ENCODE measurements at regions not wholly inside any gene's neighbourhood (a gene's known extent, or its start where the extent isn't known, plus 50 kb on each side); places are given as distances from the start of the nearest gene placed in this dataset.

- Mint-ChIP-seq H3K4me3 (no peak overlapping the region), H3K27me3 (ENCODE audit: low read depth in 3 of 3) (peaks cover 0 to 1% (median 0%) of the 10 kb centered on the region in 3 donors), H3K36me3 (no peaks in the 10 kb centered on the region), H3K4me1 (no peaks in the 10 kb centered on the region), H3K9me3 (peaks cover 0 to 7% (median 5%) of the 10 kb centered on the region in 7 donors), H3K27ac (no peak overlapping the region)
- H2AFZ ChIP-seq (ENCODE audit: insufficient read depth, low read depth, low read length, poor library complexity, severe bottlenecking) = no peak overlapping the region
- WGBS (ENCODE audit: insufficient coverage) = 100% methylated on average over 4 of the region's 4 CpGs
- DNase-seq = no peak
- H3K36me3 ChIP-seq (replicated peaks in 1 of 2; ENCODE audit: control insufficient read depth in 1 of 2, insufficient read depth in 2 of 2, low read length in 2 of 2) = no peaks in the 10 kb centered on the region
- H3K27ac ChIP-seq (ENCODE audit: low read depth in 1 of 2, low read length in 2 of 2) = no peak overlapping the region
- H4K20me1 ChIP-seq (ENCODE audit: insufficient read depth, low read length) = no peaks in the 10 kb centered on the region
- no peak overlapping the region for H3K4me3 ChIP-seq (replicated peaks in 1 of 3; ENCODE audit: low read depth in 2 of 3, low read length in 3 of 3)
- no peaks in the 10 kb centered on the region for H3K4me1 ChIP-seq (ENCODE audit: control insufficient read depth in 1 of 2, insufficient read depth in 2 of 2, low read length in 2 of 2)
- intact Hi-C loops (cut with micrococcal nuclease) = no loop called here
- H3K79me2 ChIP-seq (ENCODE audit: insufficient read depth, low read length) = no peaks in the 10 kb centered on the region
- no peak overlapping the region for H3K9ac ChIP-seq (ENCODE audit: insufficient read depth, low read length, poor library complexity, severe bottlenecking)
- no peaks in the 10 kb centered on the region for H3K27me3 ChIP-seq (ENCODE audit: control insufficient read depth in 2 of 2, insufficient read depth in 2 of 2, low read length in 2 of 2)
- peaks cover 0 to 3% of the 10 kb centered on the region in 2 donors for H3K9me3 ChIP-seq (replicated peaks in 1 of 2; ENCODE audit: control insufficient read depth in 1 of 2, insufficient read depth in 1 of 2, low read length in 2 of 2)
- TF ChIP-seq, protein P1, sequence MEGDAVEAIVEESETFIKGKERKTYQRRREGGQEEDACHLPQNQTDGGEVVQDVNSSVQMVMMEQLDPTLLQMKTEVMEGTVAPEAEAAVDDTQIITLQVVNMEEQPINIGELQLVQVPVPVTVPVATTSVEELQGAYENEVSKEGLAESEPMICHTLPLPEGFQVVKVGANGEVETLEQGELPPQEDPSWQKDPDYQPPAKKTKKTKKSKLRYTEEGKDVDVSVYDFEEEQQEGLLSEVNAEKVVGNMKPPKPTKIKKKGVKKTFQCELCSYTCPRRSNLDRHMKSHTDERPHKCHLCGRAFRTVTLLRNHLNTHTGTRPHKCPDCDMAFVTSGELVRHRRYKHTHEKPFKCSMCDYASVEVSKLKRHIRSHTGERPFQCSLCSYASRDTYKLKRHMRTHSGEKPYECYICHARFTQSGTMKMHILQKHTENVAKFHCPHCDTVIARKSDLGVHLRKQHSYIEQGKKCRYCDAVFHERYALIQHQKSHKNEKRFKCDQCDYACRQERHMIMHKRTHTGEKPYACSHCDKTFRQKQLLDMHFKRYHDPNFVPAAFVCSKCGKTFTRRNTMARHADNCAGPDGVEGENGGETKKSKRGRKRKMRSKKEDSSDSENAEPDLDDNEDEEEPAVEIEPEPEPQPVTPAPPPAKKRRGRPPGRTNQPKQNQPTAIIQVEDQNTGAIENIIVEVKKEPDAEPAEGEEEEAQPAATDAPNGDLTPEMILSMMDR (IDR thresholded peaks at IDR 0.05) = no peak
- no peak overlapping the region for H3K4me2 ChIP-seq (replicated peaks; ENCODE audit: extremely low read depth, low read length, poor library complexity, severe bottlenecking)
Measured at GRCh38 chr13:74256969-74257368, 122.8 kb upstream of the KLF12 start.

DNA sequence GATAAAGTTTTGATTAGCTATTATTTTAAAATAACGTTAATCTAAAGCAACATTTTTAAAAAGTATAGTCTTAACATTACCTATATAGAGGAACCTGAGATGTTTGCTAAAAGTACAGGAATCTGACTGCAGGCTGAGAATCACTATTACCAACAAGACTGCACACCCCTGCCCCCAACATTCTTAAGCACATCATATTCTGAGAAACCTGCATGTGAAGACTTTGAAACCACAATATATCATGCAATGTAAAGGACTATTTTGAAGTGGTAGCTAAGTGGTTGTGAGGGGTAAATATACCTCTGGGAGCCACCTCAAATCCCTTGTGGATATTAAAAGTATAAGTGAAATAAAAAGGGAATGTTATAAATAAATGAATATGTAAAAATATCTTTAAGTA lies 119.0 kb upstream of the KLF12 start:
- DNase-seq = no peak
- Histone ChIP-seq H3K4me1 (ENCODE audit: control insufficient read depth in 1 of 2, insufficient read depth in 2 of 2, low read length in 2 of 2) (no peaks in the 10 kb centered on the region), H3K9ac (ENCODE audit: insufficient read depth, low read length, poor library complexity, severe bottlenecking) (no peak overlapping the region), H3K4me2 (replicated peaks; ENCODE audit: extremely low read depth, low read length, poor library complexity, severe bottlenecking) (no peak overlapping the region), H3K79me2 (ENCODE audit: insufficient read depth, low read length) (no peaks in the 10 kb centered on the region), H3K27ac (ENCODE audit: low read depth in 1 of 2, low read length in 2 of 2) (no peak overlapping the region), H3K36me3 (replicated peaks in 1 of 2; ENCODE audit: control insufficient read depth in 1 of 2, insufficient read depth in 2 of 2, low read length in 2 of 2) (no peaks in the 10 kb centered on the region), H2AFZ (ENCODE audit: insufficient read depth, low read depth, low read length, poor library complexity, severe bottlenecking) (no peak overlapping the region), H3K27me3 (ENCODE audit: control insufficient read depth in 2 of 2, insufficient read depth in 2 of 2, low read length in 2 of 2) (no peaks in the 10 kb centered on the region), H3K9me3 (replicated peaks in 1 of 2; ENCODE audit: control insufficient read depth in 1 of 2, insufficient read depth in 1 of 2, low read length in 2 of 2) (peaks cover 4 to 7% of the 10 kb centered on the region in 2 donors), H4K20me1 (ENCODE audit: insufficient read depth, low read length) (no peaks in the 10 kb centered on the region), H3K4me3 (replicated peaks in 1 of 3; ENCODE audit: low read depth in 2 of 3, low read length in 3 of 3) (no peak overlapping the region)
- Mint-ChIP-seq H3K9me3 (peaks cover 3 to 12% (median 7%) of the 10 kb centered on the region in 7 donors), H3K27me3 (ENCODE audit: low read depth in 3 of 3) (peaks cover 0 to 1% (median 0%) of the 10 kb centered on the region in 3 donors), H3K27ac (no peak overlapping the region), H3K4me3 (no peak overlapping the region), H3K4me1 (no peaks in the 10 kb centered on the region), H3K36me3 (no peaks in the 10 kb centered on the region)
- intact Hi-C loops (cut with micrococcal nuclease) = no loop called here
- TF ChIP-seq, protein P1 (IDR thresholded peaks at IDR 0.05) = no peak
- no CpG with 5 or more reads among the region's 1 CpG for WGBS (ENCODE audit: insufficient coverage)

Measured in CD14-positive monocyte (primary cell).